ENCODE measurements at regions not wholly inside any gene's neighbourhood (a gene's known extent, or its start where the extent isn't known, plus 50 kb on each side); places are given as distances from the start of the nearest gene placed in this dataset.

DNA sequence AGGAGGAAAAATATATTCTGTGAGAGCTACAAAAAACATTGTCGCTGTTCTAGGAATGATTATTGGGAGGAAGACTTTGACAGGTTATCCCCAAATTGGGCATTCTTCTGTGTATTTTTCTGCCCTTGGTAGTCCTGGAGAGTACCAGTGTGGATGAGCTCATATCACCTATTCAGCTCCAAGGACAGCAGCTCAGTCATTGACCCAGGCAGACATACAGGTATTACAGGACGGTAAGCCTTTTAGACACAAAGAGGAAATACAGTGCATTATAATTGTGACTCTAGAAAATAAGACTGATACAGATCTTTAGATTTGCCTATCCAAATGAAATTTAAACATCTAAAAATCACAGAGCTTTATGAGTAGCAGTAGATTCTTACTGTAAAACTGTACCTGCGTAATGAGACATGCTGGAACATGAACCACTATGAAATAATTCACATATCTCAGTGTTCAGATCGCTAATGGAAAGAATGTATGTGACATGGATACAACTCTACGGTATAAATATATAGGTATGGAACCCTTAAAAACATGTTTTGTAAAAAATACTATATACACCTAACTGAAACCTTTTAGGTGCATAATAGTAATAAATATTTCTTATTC, 56.0 kb downstream of the PLK2 start:
- FAIRE-seq (no peak), DNase-seq (ENCODE audit: low read depth) (peak; percentile 73)
- H3K4me3 ChIP-seq (ENCODE audit: low read depth, low read length), result no peak overlapping the region
- no peaks in the 10 kb centered on the region for H3K36me3 ChIP-seq (ENCODE audit: control insufficient read depth, insufficient read depth, low read length)
- H3K27me3 ChIP-seq (ENCODE audit: control insufficient read depth, insufficient read depth, low read length), result no peaks in the 10 kb centered on the region
- TF ChIP-seq, protein P1, sequence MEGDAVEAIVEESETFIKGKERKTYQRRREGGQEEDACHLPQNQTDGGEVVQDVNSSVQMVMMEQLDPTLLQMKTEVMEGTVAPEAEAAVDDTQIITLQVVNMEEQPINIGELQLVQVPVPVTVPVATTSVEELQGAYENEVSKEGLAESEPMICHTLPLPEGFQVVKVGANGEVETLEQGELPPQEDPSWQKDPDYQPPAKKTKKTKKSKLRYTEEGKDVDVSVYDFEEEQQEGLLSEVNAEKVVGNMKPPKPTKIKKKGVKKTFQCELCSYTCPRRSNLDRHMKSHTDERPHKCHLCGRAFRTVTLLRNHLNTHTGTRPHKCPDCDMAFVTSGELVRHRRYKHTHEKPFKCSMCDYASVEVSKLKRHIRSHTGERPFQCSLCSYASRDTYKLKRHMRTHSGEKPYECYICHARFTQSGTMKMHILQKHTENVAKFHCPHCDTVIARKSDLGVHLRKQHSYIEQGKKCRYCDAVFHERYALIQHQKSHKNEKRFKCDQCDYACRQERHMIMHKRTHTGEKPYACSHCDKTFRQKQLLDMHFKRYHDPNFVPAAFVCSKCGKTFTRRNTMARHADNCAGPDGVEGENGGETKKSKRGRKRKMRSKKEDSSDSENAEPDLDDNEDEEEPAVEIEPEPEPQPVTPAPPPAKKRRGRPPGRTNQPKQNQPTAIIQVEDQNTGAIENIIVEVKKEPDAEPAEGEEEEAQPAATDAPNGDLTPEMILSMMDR (IDR thresholded peaks at IDR 0.05; ENCODE audit: insufficient read depth, low read length, severe bottlenecking), result no peak

DNA sequence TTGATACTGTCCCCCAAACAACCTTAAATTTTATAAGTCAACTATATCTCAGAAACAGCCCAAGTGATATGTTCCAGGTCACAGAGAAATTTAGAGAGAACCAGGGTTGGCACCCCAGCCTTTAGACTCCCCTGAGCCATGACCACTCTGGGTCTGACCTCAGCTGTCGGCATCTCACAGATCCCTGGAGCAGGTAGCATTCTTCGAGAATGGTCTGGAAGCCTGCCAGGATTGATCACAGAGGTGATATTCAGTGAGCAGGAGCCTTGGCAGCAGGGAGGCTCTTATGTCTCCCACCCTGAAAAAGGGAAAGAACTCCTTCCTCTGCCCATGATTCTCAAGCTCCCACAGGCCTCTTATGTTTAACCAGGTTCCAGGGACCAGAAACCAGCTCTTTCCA, 58.2 kb downstream of the PLK2 start:
- FAIRE-seq (no peak), DNase-seq (ENCODE audit: low read depth) (no peak)
- Histone ChIP-seq H3K27me3 (ENCODE audit: control insufficient read depth, insufficient read depth, low read length) (no peaks in the 10 kb centered on the region), H3K36me3 (ENCODE audit: control insufficient read depth, insufficient read depth, low read length) (no peaks in the 10 kb centered on the region), H3K4me3 (ENCODE audit: low read depth, low read length) (no peak overlapping the region)
- TF ChIP-seq, protein P1 (IDR thresholded peaks at IDR 0.05; ENCODE audit: insufficient read depth, low read length, severe bottlenecking), result no peak

DNA sequence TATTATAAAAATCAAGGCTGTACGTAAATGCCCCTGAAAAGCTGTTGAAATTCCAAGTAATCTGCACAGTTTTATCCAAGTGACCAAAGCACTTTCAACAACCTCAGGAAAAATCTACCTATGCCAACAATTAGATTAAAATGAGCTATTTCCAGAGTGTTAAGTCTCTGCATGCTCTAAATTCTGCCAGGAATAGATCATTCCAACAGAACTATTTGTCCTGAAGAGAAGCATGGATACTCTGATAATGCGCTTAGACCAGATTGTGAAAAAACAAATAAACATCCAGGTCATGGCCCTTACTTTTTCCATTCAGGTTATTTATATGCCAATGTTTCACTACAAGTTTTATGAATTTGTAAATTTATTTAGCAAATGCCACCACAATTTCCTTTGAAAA, 59.1 kb downstream of the PLK2 start:
- H3K4me3 ChIP-seq (ENCODE audit: low read depth, low read length), result no peak overlapping the region
- no peak for FAIRE-seq
- no peaks in the 10 kb centered on the region for H3K36me3 ChIP-seq (ENCODE audit: control insufficient read depth, insufficient read depth, low read length)
- TF ChIP-seq, protein P1 (IDR thresholded peaks at IDR 0.05; ENCODE audit: insufficient read depth, low read length, severe bottlenecking), result no peak
- no peak for DNase-seq (ENCODE audit: low read depth)
- H3K27me3 ChIP-seq (ENCODE audit: control insufficient read depth, insufficient read depth, low read length), result no peaks in the 10 kb centered on the region

DNA sequence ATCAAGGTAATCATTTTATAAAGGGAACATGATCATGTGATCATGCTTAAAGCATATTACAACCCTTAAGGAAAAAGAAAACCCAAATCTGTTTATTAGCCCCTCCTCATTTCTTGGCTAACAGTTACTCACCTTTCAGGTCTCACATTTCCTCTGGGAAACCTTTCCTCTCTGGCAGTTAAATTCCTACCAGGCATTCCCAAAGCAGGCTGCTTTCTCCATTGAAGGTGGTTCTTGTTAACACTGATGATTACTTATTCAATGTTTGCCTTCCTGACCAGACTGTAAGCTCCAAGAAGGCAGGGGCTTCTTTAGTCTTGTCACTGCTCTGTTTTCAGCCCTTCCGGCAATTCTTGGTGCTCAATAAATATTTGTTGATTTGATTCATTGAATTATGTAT, 59.9 kb downstream of the PLK2 start:
- no peak for DNase-seq (ENCODE audit: low read depth)
- no peak for FAIRE-seq
- H3K4me3 ChIP-seq (ENCODE audit: low read depth, low read length), result no peak overlapping the region
- no peaks in the 10 kb centered on the region for H3K36me3 ChIP-seq (ENCODE audit: control insufficient read depth, insufficient read depth, low read length)
- no peaks in the 10 kb centered on the region for H3K27me3 ChIP-seq (ENCODE audit: control insufficient read depth, insufficient read depth, low read length)
- TF ChIP-seq, protein P1 (IDR thresholded peaks at IDR 0.05; ENCODE audit: insufficient read depth, low read length, severe bottlenecking), result no peak

DNA sequence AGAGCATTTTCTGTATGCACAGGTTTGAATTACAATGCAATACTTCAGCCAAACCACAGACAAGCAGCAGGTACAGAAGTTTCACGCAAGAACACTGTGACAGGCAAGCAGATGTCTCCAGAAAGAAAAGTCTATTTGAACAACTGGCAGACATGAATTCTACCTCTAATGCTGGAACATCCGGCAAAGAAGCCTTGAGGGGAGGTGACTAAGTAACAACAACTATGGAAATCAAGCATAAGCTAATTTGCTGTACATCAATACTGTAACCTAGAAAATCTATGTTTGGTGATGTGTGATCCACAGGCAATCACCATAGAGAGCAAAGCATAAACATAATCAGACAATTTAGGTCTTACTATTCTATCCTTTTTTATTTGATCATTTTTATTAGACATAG, 65.5 kb downstream of the PLK2 start:
- Histone ChIP-seq H3K27me3 (ENCODE audit: control insufficient read depth, insufficient read depth, low read length) (no peaks in the 10 kb centered on the region), H3K36me3 (ENCODE audit: control insufficient read depth, insufficient read depth, low read length) (no peaks in the 10 kb centered on the region), H3K4me3 (ENCODE audit: low read depth, low read length) (no peak overlapping the region)
- TF ChIP-seq, protein P1 (IDR thresholded peaks at IDR 0.05; ENCODE audit: insufficient read depth, low read length, severe bottlenecking), result no peak
- DNase-seq (ENCODE audit: low read depth) (peak; percentile 59), FAIRE-seq (no peak)

DNA sequence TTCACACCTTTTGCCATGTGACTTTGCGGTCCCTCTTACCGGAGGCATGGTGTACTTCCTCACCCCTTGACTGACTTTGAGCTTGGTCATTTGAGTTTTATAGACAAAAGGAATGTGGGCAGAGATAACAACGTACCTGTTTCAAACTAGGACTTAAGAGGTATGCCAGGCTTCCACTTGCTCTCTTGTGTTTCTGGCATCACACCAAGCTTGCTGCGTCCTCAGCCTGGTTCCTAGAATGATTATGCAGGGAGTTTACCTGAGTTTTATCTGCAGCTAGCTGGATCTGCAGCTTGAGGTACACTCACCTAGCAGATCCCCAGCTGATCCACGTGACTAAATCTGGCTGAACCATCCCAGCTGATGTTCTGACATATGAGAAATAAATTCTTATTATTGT, 66.2 kb downstream of the PLK2 start:
- TF ChIP-seq, protein P1 (IDR thresholded peaks at IDR 0.05; ENCODE audit: insufficient read depth, low read length, severe bottlenecking), result no peak
- FAIRE-seq (no peak), DNase-seq (ENCODE audit: low read depth) (no peak)
- Histone ChIP-seq H3K27me3 (ENCODE audit: control insufficient read depth, insufficient read depth, low read length) (no peaks in the 10 kb centered on the region), H3K4me3 (ENCODE audit: low read depth, low read length) (no peak overlapping the region), H3K36me3 (ENCODE audit: control insufficient read depth, insufficient read depth, low read length) (no peaks in the 10 kb centered on the region)
